ENCODE measurements at regions not wholly inside any gene's neighbourhood (a gene's known extent, or its start where the extent isn't known, plus 50 kb on each side); places are given as distances from the start of the nearest gene placed in this dataset.

DNA sequence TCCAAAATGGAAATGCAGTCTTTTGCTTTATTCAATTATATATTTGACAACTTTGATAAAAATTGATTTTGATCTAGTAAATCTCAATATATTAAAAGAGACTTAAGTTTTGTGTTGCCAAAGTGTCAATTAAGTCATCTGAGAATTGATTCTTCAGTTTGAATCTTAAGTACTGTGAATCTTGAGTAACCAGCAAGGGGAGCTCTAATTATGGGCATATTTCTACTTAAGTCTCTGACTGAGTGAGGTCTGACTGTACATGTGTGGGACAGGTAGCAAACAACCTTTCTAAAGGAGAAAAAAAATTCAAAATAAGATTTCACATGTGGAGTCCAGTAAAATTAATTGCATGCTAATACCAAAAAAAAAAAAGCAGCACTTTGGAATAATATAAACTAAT is 503.7 kb upstream of the SLC8A1 start:
- TF ChIP-seq, protein P1, sequence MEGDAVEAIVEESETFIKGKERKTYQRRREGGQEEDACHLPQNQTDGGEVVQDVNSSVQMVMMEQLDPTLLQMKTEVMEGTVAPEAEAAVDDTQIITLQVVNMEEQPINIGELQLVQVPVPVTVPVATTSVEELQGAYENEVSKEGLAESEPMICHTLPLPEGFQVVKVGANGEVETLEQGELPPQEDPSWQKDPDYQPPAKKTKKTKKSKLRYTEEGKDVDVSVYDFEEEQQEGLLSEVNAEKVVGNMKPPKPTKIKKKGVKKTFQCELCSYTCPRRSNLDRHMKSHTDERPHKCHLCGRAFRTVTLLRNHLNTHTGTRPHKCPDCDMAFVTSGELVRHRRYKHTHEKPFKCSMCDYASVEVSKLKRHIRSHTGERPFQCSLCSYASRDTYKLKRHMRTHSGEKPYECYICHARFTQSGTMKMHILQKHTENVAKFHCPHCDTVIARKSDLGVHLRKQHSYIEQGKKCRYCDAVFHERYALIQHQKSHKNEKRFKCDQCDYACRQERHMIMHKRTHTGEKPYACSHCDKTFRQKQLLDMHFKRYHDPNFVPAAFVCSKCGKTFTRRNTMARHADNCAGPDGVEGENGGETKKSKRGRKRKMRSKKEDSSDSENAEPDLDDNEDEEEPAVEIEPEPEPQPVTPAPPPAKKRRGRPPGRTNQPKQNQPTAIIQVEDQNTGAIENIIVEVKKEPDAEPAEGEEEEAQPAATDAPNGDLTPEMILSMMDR (conservative IDR thresholded peaks at IDR 0.05), result no peak
- no peak for TF ChIP-seq ZFX (IDR thresholded peaks at IDR 0.05)
